Caco-2 (cell line): ENCODE measurements at regions not wholly inside any gene's neighbourhood (a gene's known extent, or its start where the extent isn't known, plus 50 kb on each side); places are given as distances from the start of the nearest gene placed in this dataset.

Experiments used
- BruUV-seq: library from RNA; stranded (reverse); fragments of 400-500 nt; replicated peaks from 2 replicates; lab custom pipeline; 2021; lab: Mats Ljungman, UMichigan
- CTCF ChIA-PET: fragments of 300-600 bp; sonication (Branson Sonifier 250); formaldehyde crosslinking; loops from one replicate; lab custom pipeline; 2022; ENCODE audit warnings: antibody characterized with exemption; lab: Charles Lee
- POLR2A ChIA-PET: fragments of 300-600 bp; sonication (Branson Sonifier 250); formaldehyde crosslinking; loops from one replicate; lab custom pipeline; 2022; ENCODE audit warnings: antibody characterized with exemption; lab: Charles Lee
- DNase-seq, 2 experiments: peaks; one replicate each; pipeline versions ENCODE4 v3.0.0 to v3.0.0-alpha.2; 2020 to 2022
- H3K27me3 ChIP-seq: replicated peaks from 2 replicates; pipeline ENCODE4 v1.6.0; 2011; ENCODE audit warnings: low read length; ENCODE audit not compliant: control insufficient read depth, insufficient read depth
- H3K36me3 ChIP-seq: 2 replicates; pipeline ENCODE4 v1.5.1; 2011; ENCODE audit warnings: low read length; ENCODE audit not compliant: control insufficient read depth, insufficient read depth
- H3K4me1 ChIP-seq: fragments of 250-450 bp; sonication (Bioruptor Pico); 2 replicates; pipeline ENCODE4 v1.5.1; 2020; ENCODE audit warnings: mild to moderate bottlenecking
- H3K4me3 ChIP-seq: 2 replicates; pipeline ENCODE4 v1.5.1; 2011; ENCODE audit warnings: low read depth, mild to moderate bottlenecking, control low read depth, low read length
- H3K9me3 ChIP-seq: fragments of 250-450 bp; sonication (Bioruptor Pico); 2 replicates; pipeline ENCODE4 v1.5.1; 2020; ENCODE audit warnings: mild to moderate bottlenecking, moderate library complexity
- H3K27ac Mint-ChIP-seq: one replicate; pipeline ENCODE4 v1.8.0; 2022; ENCODE audit warnings: mixed read lengths; ENCODE audit not compliant: unreplicated experiment
- H3K27me3 Mint-ChIP-seq: one replicate; pipeline ENCODE4 v1.8.0; 2022; ENCODE audit warnings: mixed read lengths; ENCODE audit not compliant: insufficient read depth, unreplicated experiment
- H3K36me3 Mint-ChIP-seq: one replicate; pipeline ENCODE4 v1.8.0; 2022; ENCODE audit warnings: mild to moderate bottlenecking, mixed read lengths; ENCODE audit not compliant: insufficient read depth, unreplicated experiment
- H3K4me1 Mint-ChIP-seq: one replicate; pipeline ENCODE4 v1.8.0; 2022; ENCODE audit warnings: low read depth, mixed read lengths; ENCODE audit not compliant: unreplicated experiment
- H3K4me3 Mint-ChIP-seq: one replicate; pipeline ENCODE4 v1.8.0; 2022; ENCODE audit warnings: mild to moderate bottlenecking, moderate library complexity, mixed read lengths; ENCODE audit not compliant: unreplicated experiment
- H3K9me3 Mint-ChIP-seq: one replicate; pipeline ENCODE4 v1.8.0; 2022; ENCODE audit warnings: mixed read lengths; ENCODE audit not compliant: unreplicated experiment
- CTCF ChIP-seq, 2 experiments: fragments of 200-600 bp in 1 of 2; IDR thresholded peaks; 1 replicate in 1 of 2; 2 replicates in 1 of 2; pipeline versions ENCODE4 v1.5.1 to v1.8.0; 2011 to 2022; ENCODE audit warnings: antibody characterized with exemption in 1 of 2, control low read depth in 1 of 2, inconsistent platforms in 1 of 2, low read depth in 1 of 2, low read length in 1 of 2, mild to moderate bottlenecking in 1 of 2, moderate library complexity in 1 of 2; ENCODE audit not compliant: insufficient read depth in 1 of 2, severe bottlenecking in 1 of 2, unreplicated experiment in 1 of 2
- intact Hi-C: fragments of 100-400 bp; cut with micrococcal nuclease; formaldehyde crosslinking; loops from one replicate; pipeline ENCODE4 v1.10.0; 2022; ENCODE audit not compliant: unreplicated experiment

- no TSS peak for BruUV-seq
- Mint-ChIP-seq H3K27ac (no peak overlapping the region), H3K27me3 (no peaks in the 10 kb centered on the region), H3K4me1 (no peaks in the 10 kb centered on the region), H3K36me3 (no peaks in the 10 kb centered on the region), H3K4me3 (no peak overlapping the region), H3K9me3 (peaks cover 10% of the 10 kb centered on the region)
- Histone ChIP-seq H3K36me3 (no peaks in the 10 kb centered on the region), H3K27me3 (no peaks in the 10 kb centered on the region), H3K4me3 (no peak overlapping the region), H3K9me3 (no peaks in the 10 kb centered on the region), H3K4me1 (no peaks in the 10 kb centered on the region)
- intact Hi-C loops, result no loop called here
- ChIA-PET POLR2A (no interaction called here), CTCF (no interaction called here)
- no peak for TF ChIP-seq CTCF (IDR thresholded peaks at IDR 0.05; ENCODE audit: insufficient read depth in 1 of 2, low read depth in 1 of 2, low read length in 1 of 2, severe bottlenecking in 1 of 2, unreplicated experiment in 1 of 2)
- no peak for DNase-seq
Observed at GRCh38 chr2:167537743-167538142, 649.5 kb downstream of the XIRP2 start.

- no peaks in the 10 kb centered on the region for H3K4me1 Mint-ChIP-seq
- ChIA-PET CTCF (no interaction called here), POLR2A (no interaction called here)
- no TSS peak for BruUV-seq
- TF ChIP-seq CTCF (IDR thresholded peaks at IDR 0.05; ENCODE audit: insufficient read depth in 1 of 2, low read depth in 1 of 2, low read length in 1 of 2, severe bottlenecking in 1 of 2, unreplicated experiment in 1 of 2), result no peak
- Histone ChIP-seq H3K36me3 (no peaks in the 10 kb centered on the region), H3K4me1 (no peaks in the 10 kb centered on the region), H3K4me3 (no peak overlapping the region), H3K9me3 (no peaks in the 10 kb centered on the region; the same call in 1 of the 2 replicates), H3K27me3 (no peaks in the 10 kb centered on the region)
- H3K36me3 Mint-ChIP-seq, result no peaks in the 10 kb centered on the region
- H3K9me3 Mint-ChIP-seq, result peaks cover 10% of the 10 kb centered on the region
- no peak overlapping the region for H3K27ac Mint-ChIP-seq
- DNase-seq, result no peak
- no peaks in the 10 kb centered on the region for H3K27me3 Mint-ChIP-seq
- no peak overlapping the region for H3K4me3 Mint-ChIP-seq
- intact Hi-C loops, result no loop called here
Observed at GRCh38 chr2:167534443-167534842, 646.2 kb downstream of the XIRP2 start.

- BruUV-seq, result no TSS peak
- H3K4me3 Mint-ChIP-seq, result no peak overlapping the region
- TF ChIP-seq CTCF (IDR thresholded peaks at IDR 0.05; ENCODE audit: insufficient read depth in 1 of 2, low read depth in 1 of 2, low read length in 1 of 2, severe bottlenecking in 1 of 2, unreplicated experiment in 1 of 2), result no peak
Observed at GRCh38 chr2:167524786-167525185, 636.5 kb downstream of the XIRP2 start.

More at GRCh38 chr2:167524786-167525185, 636.5 kb downstream of the XIRP2 start:
- ChIA-PET POLR2A (no interaction called here), CTCF (no interaction called here)
- Histone ChIP-seq H3K27me3 (no peaks in the 10 kb centered on the region), H3K4me3 (no peak overlapping the region), H3K9me3 (no peaks in the 10 kb centered on the region), H3K4me1 (no peaks in the 10 kb centered on the region), H3K36me3 (no peaks in the 10 kb centered on the region)
- intact Hi-C loops, result no loop called here
- DNase-seq, result no peak
- Mint-ChIP-seq H3K27me3 (no peaks in the 10 kb centered on the region), H3K36me3 (peaks cover 6% of the 10 kb centered on the region), H3K9me3 (no peaks in the 10 kb centered on the region), H3K4me1 (no peaks in the 10 kb centered on the region), H3K27ac (no peak overlapping the region)
